AG04450 (cell line): ENCODE measurements at regions not wholly inside any gene's neighbourhood (a gene's known extent, or its start where the extent isn't known, plus 50 kb on each side); places are given as distances from the start of the nearest gene placed in this dataset.

Experiments used
- CTCF ChIA-PET: fragments of 300-600, 350-600 bp; formaldehyde crosslinking; extraction: SDS; loops from one replicate; lab custom pipeline; 2022; ENCODE audit warnings: antibody characterized with exemption, inconsistent platforms; lab: Charles Lee
- POLR2A ChIA-PET: fragments of 350-600 bp; formaldehyde crosslinking; extraction: SDS; loops from one replicate; lab custom pipeline; 2021; ENCODE audit warnings: antibody characterized with exemption, inconsistent platforms; lab: Yijun Ruan, JAX
- DNase-seq: peaks from one replicate; pipeline ENCODE4 v3.0.0-alpha.2; 2011; ENCODE audit warnings: low read depth, low spot score
- H3K27ac ChIP-seq: one replicate; pipeline ENCODE4 v1.5.1; 2012; ENCODE audit warnings: low read depth, low read length, control low read depth
- H3K27me3 ChIP-seq: one replicate; pipeline ENCODE4 v1.6.0; 2012; ENCODE audit warnings: low read length; ENCODE audit not compliant: control insufficient read depth, insufficient read depth
- H3K4me3 ChIP-seq: 2 replicates; pipeline ENCODE4 v1.5.1; 2011; ENCODE audit warnings: mild to moderate bottlenecking, low read depth, low read length, control low read depth
- H3K9me3 ChIP-seq: 2 replicates; pipeline ENCODE4 v1.5.1; 2012; ENCODE audit warnings: low read length; ENCODE audit not compliant: control insufficient read depth, insufficient read depth
- CTCF ChIP-seq: IDR thresholded peaks from 2 replicates; pipeline ENCODE4 v1.5.1; 2011; ENCODE audit warnings: low read depth, low read length, control low read depth, inconsistent platforms

- ChIA-PET POLR2A (no interaction called here), CTCF (no interaction called here)
- H3K9me3 ChIP-seq: peaks cover 2% of the 10 kb centered on the region; the same call in 1 of the 2 replicates
- no peaks in the 10 kb centered on the region for H3K27me3 ChIP-seq
- no peak overlapping the region for H3K4me3 ChIP-seq
- DNase-seq: no peak
- TF ChIP-seq CTCF: no peak
- H3K27ac ChIP-seq: no peak overlapping the region
These were observed 576.9 kb upstream of the SGCD start for GRCh38 chr5:155750101-155750500.

- Histone ChIP-seq H3K4me3 (no peak overlapping the region), H3K27me3 (no peaks in the 10 kb centered on the region), H3K27ac (no peak overlapping the region), H3K9me3 (peaks cover 2% of the 10 kb centered on the region; the same call in 1 of the 2 replicates)
- POLR2A ChIA-PET: no interaction called here
- CTCF ChIA-PET: no interaction called here
- no peak for DNase-seq
- no peak for TF ChIP-seq CTCF
These were observed 576.4 kb upstream of the SGCD start for GRCh38 chr5:155750571-155750970.

- Histone ChIP-seq H3K4me3 (no peak overlapping the region), H3K27me3 (no peaks in the 10 kb centered on the region), H3K27ac (no peak overlapping the region), H3K9me3 (peaks cover 6% of the 10 kb centered on the region; the same call in 1 of the 2 replicates)
- CTCF ChIA-PET: no interaction called here
- POLR2A ChIA-PET: no interaction called here
- DNase-seq: no peak
- TF ChIP-seq CTCF: no peak
These were observed 572.9 kb upstream of the SGCD start for GRCh38 chr5:155753943-155754581.

- POLR2A ChIA-PET: no interaction called here
- CTCF ChIA-PET: no interaction called here
These were observed 567.7 kb upstream of the SGCD start for GRCh38 chr5:155759252-155759651.

More at GRCh38 chr5:155759252-155759651, 567.7 kb upstream of the SGCD start:
- DNase-seq: no peak
- Histone ChIP-seq H3K27ac (no peak overlapping the region), H3K27me3 (no peaks in the 10 kb centered on the region), H3K9me3 (peaks cover 13% of the 10 kb centered on the region; the same call in 1 of the 2 replicates), H3K4me3 (no peak overlapping the region)
- TF ChIP-seq CTCF: no peak
